K562 (cell line): ENCODE measurements at regions not wholly inside any gene's neighbourhood (a gene's known extent, or its start where the extent isn't known, plus 50 kb on each side); places are given as distances from the start of the nearest gene placed in this dataset.

Experiments
- ATAC-seq: fragments of 200-7000 bp; cut with Tn5 transposase; 3 replicates; pipeline ENCODE4 v1.9.1; 2020; ENCODE audit warnings: moderate library complexity
- BruUV-seq: library from RNA; stranded (reverse); fragments of 400-500 nt; replicated peaks from 2 replicates; lab custom pipeline; 2021; lab: Mats Ljungman, UMichigan
- CTCF ChIA-PET: fragments of 300-600 bp; formaldehyde crosslinking; extraction: SDS; loops from one replicate; lab custom pipeline; 2021; ENCODE audit warnings: low intra/inter-chr PET ratio; lab: Yijun Ruan, JAX
- POLR2A ChIA-PET: fragments of 300-600, 350-650 bp; sonication (Branson Sonifier 250); formaldehyde crosslinking; extraction: SDS; loops from one replicate; lab custom pipeline; 2021; ENCODE audit warnings: antibody characterized with exemption, inconsistent platforms; lab: Yijun Ruan, JAX
- DNase-seq, 4 experiments: peaks; one replicate each; pipeline versions ENCODE4 v3.0.0 to v3.0.0-alpha.2; 2011 to 2018; ENCODE audit warnings: low spot score in 3 of 4, mixed read lengths in 3 of 4; ENCODE audit errors: extremely low read depth in 1 of 4
- FAIRE-seq: peaks from 2 replicates; lab custom pipeline; 2011; peaks lifted over from hg19 to GRCh38; lab: Jason Lieb, UNC
- H2AFZ ChIP-seq: 2 replicates; pipeline ENCODE4 v1.6.0; 2011; ENCODE audit warnings: low read depth, low read length, control low read depth, inconsistent platforms
- H3K27ac ChIP-seq: fragments of 200-600 bp; 3 replicates; pipeline ENCODE4 v1.8.0; 2011; ENCODE audit warnings: low read depth, mild to moderate bottlenecking, control low read depth, inconsistent platforms, low read length, moderate library complexity, mixed read lengths; ENCODE audit errors: extremely low read depth
- H3K27me3 ChIP-seq, 2 experiments: fragments of 300-600 bp in 1 of 2; 2 replicates in 1 of 2; 3 replicates in 1 of 2; pipeline versions ENCODE4 v1.6.0 to v1.8.0; 2011; ENCODE audit warnings: inconsistent platforms in 2 of 2, low read length in 2 of 2, mild to moderate bottlenecking in 1 of 2, mixed read lengths in 1 of 2, moderate library complexity in 1 of 2; ENCODE audit not compliant: control insufficient read depth in 2 of 2, insufficient read depth in 2 of 2
- H3K36me3 ChIP-seq: fragments of 300-600 bp; 3 replicates; pipeline ENCODE4 v1.8.0; 2011; ENCODE audit warnings: mild to moderate bottlenecking, low read length, inconsistent platforms; ENCODE audit not compliant: control insufficient read depth, insufficient read depth
- H3K4me1 ChIP-seq, 2 experiments: fragments of 200-600 bp in 1 of 2; replicated peaks in 1 of 2; 2 replicates in 1 of 2; 3 replicates in 1 of 2; pipeline versions ENCODE4 v1.5.1 to v1.8.0; 2011; ENCODE audit warnings: inconsistent platforms in 2 of 2, low read length in 2 of 2, mild to moderate bottlenecking in 1 of 2, mixed read lengths in 1 of 2, moderate library complexity in 1 of 2; ENCODE audit not compliant: control insufficient read depth in 2 of 2, insufficient read depth in 2 of 2
- H3K4me2 ChIP-seq: 2 replicates; pipeline ENCODE4 v1.6.1; 2011; ENCODE audit warnings: low read length, control low read depth, inconsistent platforms, mixed read lengths; ENCODE audit not compliant: insufficient read depth
- H3K4me3 ChIP-seq: fragments of 200-600 bp; sonication (generic), shearing (Covaris generic); 2 replicates; pipeline ENCODE4 v1.5.1; 2016; ENCODE audit warnings: control low read depth, inconsistent platforms
- H3K79me2 ChIP-seq: fragments of 200-600 bp; 3 replicates; pipeline ENCODE4 v1.8.0; 2011; ENCODE audit warnings: low read length, inconsistent platforms; ENCODE audit not compliant: control insufficient read depth, insufficient read depth
- H3K9ac ChIP-seq, 2 experiments: 2 replicates each; pipeline versions ENCODE4 v1.6.0 to v1.6.1; 2011; ENCODE audit warnings: low read depth in 2 of 2, low read length in 2 of 2, control low read depth in 1 of 2, inconsistent platforms in 1 of 2, mild to moderate bottlenecking in 1 of 2, mixed read lengths in 1 of 2; ENCODE audit not compliant: insufficient read depth in 1 of 2
- H3K9me1 ChIP-seq: one replicate; pipeline ENCODE4 v1.6.0; 2011; ENCODE audit warnings: inconsistent platforms, mild to moderate bottlenecking, low read length, moderate library complexity; ENCODE audit not compliant: control insufficient read depth, insufficient read depth
- H3K9me3 ChIP-seq: replicated peaks from 2 replicates; pipeline ENCODE4 v1.5.1; 2011; ENCODE audit warnings: low read depth, low read length, inconsistent platforms; ENCODE audit not compliant: control insufficient read depth, insufficient read depth
- H4K20me1 ChIP-seq: replicated peaks from 2 replicates; pipeline ENCODE4 v1.6.1; 2011; ENCODE audit warnings: low read length, inconsistent platforms, mixed read lengths; ENCODE audit not compliant: control insufficient read depth, insufficient read depth
- BHLHE40 ChIP-seq: IDR thresholded peaks from 2 replicates; pipeline ENCODE4 v1.6.1; 2011; ENCODE audit warnings: low read length, improper control_type of control experiment
- C11orf30 ChIP-seq: fragments of 450-650 bp; IDR thresholded peaks from 2 replicates; pipeline ENCODE4 v1.6.1; 2016; ENCODE audit warnings: low read depth, mild to moderate bottlenecking
- GATA2 ChIP-seq: sonication (generic); formaldehyde crosslinking; IDR thresholded peaks from 2 replicates; pipeline ENCODE4 v1.4.0; 2020; ENCODE audit warnings: mild to moderate bottlenecking, missing genetic modification reagents
- KLF6 ChIP-seq: fragments of 250-450 bp; sonication (Bioruptor Pico); IDR thresholded peaks from 2 replicates; pipeline ENCODE4 v1.4.0; 2020; ENCODE audit warnings: mild to moderate bottlenecking, moderate library complexity, borderline replicate concordance
- MIER1 ChIP-seq: fragments of 450-650 bp; IDR thresholded peaks from 2 replicates; pipeline ENCODE4 v1.6.1; 2016; ENCODE audit warnings: antibody characterized with exemption, mild to moderate bottlenecking, low read depth
- RHOXF2B ChIP-seq: fragments of 250-450 bp; sonication (Bioruptor Pico); conservative IDR thresholded peaks from 2 replicates; pipeline ENCODE4 v1.5.1; 2021
- ZNF175 ChIP-seq: fragments of 200-800 bp; sonication (Bioruptor generic); IDR thresholded peaks from 2 replicates; pipeline ENCODE4 v1.6.1; 2016; ENCODE audit warnings: low read depth, mild to moderate bottlenecking, missing genetic modification characterization, missing compliant biosample characterization
- ZNF282 ChIP-seq: sonication (generic); formaldehyde crosslinking; IDR thresholded peaks from 2 replicates; pipeline ENCODE4 v1.8.1; 2023; ENCODE audit warnings: missing genetic modification reagents
- WGBS: fragments of 100-300 bp; shearing (Covaris generic); methylation state at CpG from one replicate; pipeline ENCODE4 v1.1.6; 2016; ENCODE audit warnings: low coverage, mixed read lengths; ENCODE audit not compliant: insufficient coverage; ENCODE audit errors: missing lambda C conversion rate; 5-methylcytosine and 5-hydroxymethylcytosine counted together
- in situ Hi-C: fragments of 300-500 bp; cut with MboI; formaldehyde crosslinking; loops from 4 replicates; pipeline ENCODE4 v1.15.0; 2018; ENCODE audit warnings: inconsistent platforms, mixed read lengths
- intact Hi-C: fragments of 100-400 bp; cut with micrococcal nuclease; formaldehyde crosslinking; loops from 2 replicates; pipeline ENCODE4 v1.14.2; 2022
- TF ChIP-seq, protein P1 (sequence below): fragments of 450-650 bp; IDR thresholded peaks from 2 replicates; pipeline ENCODE4 v1.6.1; 2016; ENCODE audit warnings: borderline replicate concordance
- TF ChIP-seq, protein P2 (sequence below): conservative IDR thresholded peaks from 2 replicates; pipeline ENCODE4 v1.6.1; 2011; ENCODE audit warnings: low read depth, mild to moderate bottlenecking, low read length; ENCODE audit not compliant: control insufficient read depth
- TF ChIP-seq, protein P3 (sequence below): sonication (generic); formaldehyde crosslinking; IDR thresholded peaks from 2 replicates; pipeline ENCODE4 v1.8.0; 2022; ENCODE audit warnings: mild to moderate bottlenecking, low read depth, missing genetic modification reagents
- TF ChIP-seq, protein P4 (sequence below): fragments of 150-350 bp; conservative IDR thresholded peaks from 2 replicates; pipeline ENCODE4 v1.6.1; 2014; ENCODE audit warnings: low read length
- TF ChIP-seq, protein P5 (sequence below): sonication (generic); formaldehyde crosslinking; IDR thresholded peaks from 2 replicates; pipeline ENCODE4 v1.8.1; 2022; ENCODE audit warnings: missing genetic modification reagents

DNA sequence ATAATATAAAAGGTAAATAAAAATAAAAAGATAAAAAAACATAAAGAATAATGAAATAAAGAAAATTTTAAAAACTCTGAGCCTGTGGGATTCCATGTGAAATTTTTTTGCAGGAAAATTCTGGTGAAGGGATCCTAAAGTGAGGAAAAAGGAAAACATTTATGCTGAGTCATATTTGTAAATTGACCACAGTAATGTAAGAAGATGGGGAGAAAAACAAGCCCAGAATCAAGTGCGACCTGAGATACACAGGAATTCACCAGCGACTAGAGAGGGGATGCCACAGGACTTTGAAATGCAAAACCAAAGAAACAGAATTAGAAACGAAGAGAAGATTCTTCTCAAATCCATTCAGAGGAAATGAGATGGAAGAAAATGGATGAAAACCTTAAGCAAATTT lies 133.8 kb upstream of the PFKP start (continued):
- TF ChIP-seq, protein P1, sequence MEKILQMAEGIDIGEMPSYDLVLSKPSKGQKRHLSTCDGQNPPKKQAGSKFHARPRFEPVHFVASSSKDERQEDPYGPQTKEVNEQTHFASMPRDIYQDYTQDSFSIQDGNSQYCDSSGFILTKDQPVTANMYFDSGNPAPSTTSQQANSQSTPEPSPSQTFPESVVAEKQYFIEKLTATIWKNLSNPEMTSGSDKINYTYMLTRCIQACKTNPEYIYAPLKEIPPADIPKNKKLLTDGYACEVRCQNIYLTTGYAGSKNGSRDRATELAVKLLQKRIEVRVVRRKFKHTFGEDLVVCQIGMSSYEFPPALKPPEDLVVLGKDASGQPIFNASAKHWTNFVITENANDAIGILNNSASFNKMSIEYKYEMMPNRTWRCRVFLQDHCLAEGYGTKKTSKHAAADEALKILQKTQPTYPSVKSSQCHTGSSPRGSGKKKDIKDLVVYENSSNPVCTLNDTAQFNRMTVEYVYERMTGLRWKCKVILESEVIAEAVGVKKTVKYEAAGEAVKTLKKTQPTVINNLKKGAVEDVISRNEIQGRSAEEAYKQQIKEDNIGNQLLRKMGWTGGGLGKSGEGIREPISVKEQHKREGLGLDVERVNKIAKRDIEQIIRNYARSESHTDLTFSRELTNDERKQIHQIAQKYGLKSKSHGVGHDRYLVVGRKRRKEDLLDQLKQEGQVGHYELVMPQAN, result no peak
- TF ChIP-seq C11orf30 (peak; percentile 61; the same call in 1 of the 2 replicates), BHLHE40 (no peak), ZNF282 (CRISPR knock-in tag) (no peak)
- TF ChIP-seq, protein P2, sequence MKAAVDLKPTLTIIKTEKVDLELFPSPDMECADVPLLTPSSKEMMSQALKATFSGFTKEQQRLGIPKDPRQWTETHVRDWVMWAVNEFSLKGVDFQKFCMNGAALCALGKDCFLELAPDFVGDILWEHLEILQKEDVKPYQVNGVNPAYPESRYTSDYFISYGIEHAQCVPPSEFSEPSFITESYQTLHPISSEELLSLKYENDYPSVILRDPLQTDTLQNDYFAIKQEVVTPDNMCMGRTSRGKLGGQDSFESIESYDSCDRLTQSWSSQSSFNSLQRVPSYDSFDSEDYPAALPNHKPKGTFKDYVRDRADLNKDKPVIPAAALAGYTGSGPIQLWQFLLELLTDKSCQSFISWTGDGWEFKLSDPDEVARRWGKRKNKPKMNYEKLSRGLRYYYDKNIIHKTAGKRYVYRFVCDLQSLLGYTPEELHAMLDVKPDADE, result no peak

DNA sequence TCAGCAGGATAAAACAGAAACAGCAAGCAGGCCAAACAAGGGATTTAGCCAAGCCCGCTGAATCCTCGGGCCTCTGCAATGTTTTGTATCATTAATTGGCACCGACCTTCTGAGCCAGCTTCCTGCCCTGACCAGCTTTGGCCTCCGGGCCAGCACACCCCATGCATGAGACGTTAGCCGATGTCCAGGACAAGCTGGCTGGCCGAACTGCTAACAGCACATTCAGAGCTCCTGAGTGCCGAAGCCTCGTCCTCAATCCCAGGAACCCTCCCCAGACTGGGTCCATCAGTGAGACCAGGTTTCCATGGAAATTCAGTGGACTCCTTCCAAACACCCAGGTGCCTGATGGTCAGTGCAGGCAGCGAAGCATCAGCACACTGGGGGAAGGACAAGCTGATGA lies 134.3 kb upstream of the PFKP start:
- Histone ChIP-seq H3K36me3 (no peaks in the 10 kb centered on the region), H2AFZ (no peak overlapping the region), H3K9ac (no peak overlapping the region), H3K79me2 (no peaks in the 10 kb centered on the region), H3K9me3 (0 out of 2 replicates have a peak, but pooled peaks cover 1% of the 10 kb centered on the region), H3K9me1 (no peaks in the 10 kb centered on the region), H4K20me1 (peaks cover 5% of the 10 kb centered on the region; the same call in 1 of the 2 replicates), H3K4me1 (no peaks in the 10 kb centered on the region), H3K4me3 (no peak overlapping the region), H3K4me2 (no peak overlapping the region), H3K27me3 (peaks cover 24 to 44% of the 10 kb centered on the region in 2 experiments), H3K27ac (no peak overlapping the region)
- intact Hi-C loops (no loop called here), in situ Hi-C loops (no loop called here)
- ChIA-PET CTCF (no interaction called here), POLR2A (interaction anchor here (0.5 kb wide), 1 partner anchor 137 kb away, joined by 3 read pairs; no protein-coding TSS in a partner anchor)
- ATAC-seq, result no peak
- no peak for DNase-seq
- no TSS peak for BruUV-seq
- 3% methylated on average over 10 of the region's 10 CpGs for WGBS
- no peak for FAIRE-seq
- no peak for TF ChIP-seq GATA2 (CRISPR knock-in tag)
- TF ChIP-seq, protein P3, sequence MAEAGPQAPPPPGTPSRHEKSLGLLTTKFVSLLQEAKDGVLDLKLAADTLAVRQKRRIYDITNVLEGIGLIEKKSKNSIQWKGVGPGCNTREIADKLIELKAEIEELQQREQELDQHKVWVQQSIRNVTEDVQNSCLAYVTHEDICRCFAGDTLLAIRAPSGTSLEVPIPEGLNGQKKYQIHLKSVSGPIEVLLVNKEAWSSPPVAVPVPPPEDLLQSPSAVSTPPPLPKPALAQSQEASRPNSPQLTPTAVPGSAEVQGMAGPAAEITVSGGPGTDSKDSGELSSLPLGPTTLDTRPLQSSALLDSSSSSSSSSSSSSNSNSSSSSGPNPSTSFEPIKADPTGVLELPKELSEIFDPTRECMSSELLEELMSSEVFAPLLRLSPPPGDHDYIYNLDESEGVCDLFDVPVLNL (CRISPR knock-in tag), result no peak
- TF ChIP-seq MIER1, result no peak
- TF ChIP-seq RHOXF2B, result no peak
- TF ChIP-seq KLF6 (CRISPR knock-in tag), result no peak
- TF ChIP-seq, protein P4, sequence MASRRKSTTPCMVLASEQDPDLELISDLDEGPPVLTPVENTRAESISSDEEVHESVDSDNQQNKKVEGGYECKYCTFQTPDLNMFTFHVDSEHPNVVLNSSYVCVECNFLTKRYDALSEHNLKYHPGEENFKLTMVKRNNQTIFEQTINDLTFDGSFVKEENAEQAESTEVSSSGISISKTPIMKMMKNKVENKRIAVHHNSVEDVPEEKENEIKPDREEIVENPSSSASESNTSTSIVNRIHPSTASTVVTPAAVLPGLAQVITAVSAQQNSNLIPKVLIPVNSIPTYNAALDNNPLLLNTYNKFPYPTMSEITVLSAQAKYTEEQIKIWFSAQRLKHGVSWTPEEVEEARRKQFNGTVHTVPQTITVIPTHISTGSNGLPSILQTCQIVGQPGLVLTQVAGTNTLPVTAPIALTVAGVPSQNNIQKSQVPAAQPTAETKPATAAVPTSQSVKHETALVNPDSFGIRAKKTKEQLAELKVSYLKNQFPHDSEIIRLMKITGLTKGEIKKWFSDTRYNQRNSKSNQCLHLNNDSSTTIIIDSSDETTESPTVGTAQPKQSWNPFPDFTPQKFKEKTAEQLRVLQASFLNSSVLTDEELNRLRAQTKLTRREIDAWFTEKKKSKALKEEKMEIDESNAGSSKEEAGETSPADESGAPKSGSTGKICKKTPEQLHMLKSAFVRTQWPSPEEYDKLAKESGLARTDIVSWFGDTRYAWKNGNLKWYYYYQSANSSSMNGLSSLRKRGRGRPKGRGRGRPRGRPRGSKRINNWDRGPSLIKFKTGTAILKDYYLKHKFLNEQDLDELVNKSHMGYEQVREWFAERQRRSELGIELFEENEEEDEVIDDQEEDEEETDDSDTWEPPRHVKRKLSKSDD, result no peak
- TF ChIP-seq, protein P5, sequence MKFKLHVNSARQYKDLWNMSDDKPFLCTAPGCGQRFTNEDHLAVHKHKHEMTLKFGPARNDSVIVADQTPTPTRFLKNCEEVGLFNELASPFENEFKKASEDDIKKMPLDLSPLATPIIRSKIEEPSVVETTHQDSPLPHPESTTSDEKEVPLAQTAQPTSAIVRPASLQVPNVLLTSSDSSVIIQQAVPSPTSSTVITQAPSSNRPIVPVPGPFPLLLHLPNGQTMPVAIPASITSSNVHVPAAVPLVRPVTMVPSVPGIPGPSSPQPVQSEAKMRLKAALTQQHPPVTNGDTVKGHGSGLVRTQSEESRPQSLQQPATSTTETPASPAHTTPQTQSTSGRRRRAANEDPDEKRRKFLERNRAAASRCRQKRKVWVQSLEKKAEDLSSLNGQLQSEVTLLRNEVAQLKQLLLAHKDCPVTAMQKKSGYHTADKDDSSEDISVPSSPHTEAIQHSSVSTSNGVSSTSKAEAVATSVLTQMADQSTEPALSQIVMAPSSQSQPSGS (CRISPR knock-in tag), result no peak
- no peak for TF ChIP-seq ZNF175 (CRISPR knock-in tag)
